NCI-H1436 (cell line): ENCODE measurements at regions not wholly inside any gene's neighbourhood (a gene's known extent, or its start where the extent isn't known, plus 50 kb on each side); places are given as distances from the start of the nearest gene placed in this dataset.

Source experiments
- DNase-seq: peaks from one replicate; lab custom pipeline; 2025; lab: John Stamatoyannopoulos, UW

GRCh38 chr6:26292709-26293108 is 72.3 kb upstream of the BTN3A2 start:
- DNase-seq: no peak

- DNase-seq: no peak
Measured at GRCh38 chr6:26294302-26294701, 70.7 kb upstream of the BTN3A2 start.

GRCh38 chr6:26295691-26296555 is 69.1 kb upstream of the BTN3A2 start:
- DNase-seq: no peak

- no peak for DNase-seq
Measured at GRCh38 chr6:26296556-26296856, 68.5 kb upstream of the BTN3A2 start.

- no peak for DNase-seq
Measured at GRCh38 chr6:26296857-26297648, 67.9 kb upstream of the BTN3A2 start.

DNA sequence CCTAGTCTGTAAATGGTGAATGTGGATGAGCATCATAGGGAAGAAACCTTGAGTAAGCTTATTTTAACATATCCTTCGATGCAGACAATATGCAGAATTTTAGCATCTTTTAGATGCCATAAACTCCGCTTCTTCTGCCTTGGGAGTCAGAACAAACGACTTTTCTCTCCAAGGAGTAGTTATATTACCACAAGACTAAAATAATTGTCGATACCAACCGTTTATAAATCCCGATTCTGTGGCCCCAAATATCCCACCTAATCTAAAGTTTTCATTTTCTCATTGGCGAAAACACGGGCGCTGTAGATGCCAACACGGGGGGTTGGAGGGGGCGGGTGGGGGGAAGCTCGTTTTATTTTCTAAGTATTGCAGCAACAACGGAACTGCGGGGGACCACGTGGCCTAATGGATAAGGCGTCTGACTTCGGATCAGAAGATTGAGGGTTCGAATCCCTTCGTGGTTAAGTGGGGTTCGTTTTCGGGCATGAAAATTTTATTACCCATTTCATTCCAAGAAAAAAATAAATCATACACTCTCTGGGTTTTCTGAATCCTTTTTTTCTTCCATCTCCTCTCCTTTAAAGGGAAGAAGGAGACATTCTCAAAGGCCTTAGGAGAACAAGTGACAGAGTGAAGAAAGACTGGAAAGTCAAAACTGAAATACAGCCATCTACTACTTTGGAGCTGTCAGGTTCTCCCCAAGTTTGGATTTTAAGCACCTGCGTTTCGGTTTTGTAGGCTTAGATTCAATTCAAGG is 65.5 kb upstream of the BTN3A2 start:
- no peak for DNase-seq

- no peak for DNase-seq
Measured at GRCh38 chr6:26300043-26300331, 65.0 kb upstream of the BTN3A2 start.

DNA sequence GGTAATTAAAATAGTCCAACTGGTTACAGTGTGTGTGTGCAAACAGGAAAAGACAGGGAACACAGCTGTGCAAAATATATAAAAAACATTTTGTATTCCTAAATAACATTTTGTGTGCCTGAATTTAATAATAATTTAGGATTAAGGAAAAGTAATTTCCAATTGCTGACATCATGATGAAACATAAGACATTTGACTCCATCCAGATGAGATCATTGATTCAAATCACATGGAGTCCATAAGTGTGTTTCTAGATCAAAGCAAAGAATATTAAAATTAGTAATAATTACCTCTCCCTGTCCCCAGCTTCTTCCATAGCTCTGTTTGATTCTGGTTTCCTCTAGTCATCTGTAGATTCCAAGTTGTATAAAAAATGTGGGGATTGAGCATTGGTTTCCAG is 64.6 kb upstream of the BTN3A2 start:
- no peak for DNase-seq

DNA sequence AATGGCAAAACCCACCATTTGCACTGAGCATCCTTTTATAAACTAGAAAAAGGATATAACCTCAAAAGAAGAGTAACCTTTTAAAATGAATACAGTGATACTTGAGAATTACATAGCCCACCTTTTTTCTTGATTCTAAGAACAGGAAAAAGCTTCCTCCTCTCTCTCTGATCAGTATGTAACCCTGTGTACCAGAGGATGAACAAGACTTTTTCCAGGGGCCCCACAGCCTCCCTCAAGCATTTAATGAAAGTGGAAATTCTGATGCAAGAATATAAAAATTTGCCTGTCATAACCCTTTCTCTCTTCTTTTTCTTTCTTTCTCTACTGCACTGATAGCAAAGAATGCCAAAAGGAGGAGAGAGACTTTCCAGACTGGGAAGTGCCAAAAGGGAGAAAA is 64.2 kb upstream of the BTN3A2 start:
- DNase-seq: no peak

DNA sequence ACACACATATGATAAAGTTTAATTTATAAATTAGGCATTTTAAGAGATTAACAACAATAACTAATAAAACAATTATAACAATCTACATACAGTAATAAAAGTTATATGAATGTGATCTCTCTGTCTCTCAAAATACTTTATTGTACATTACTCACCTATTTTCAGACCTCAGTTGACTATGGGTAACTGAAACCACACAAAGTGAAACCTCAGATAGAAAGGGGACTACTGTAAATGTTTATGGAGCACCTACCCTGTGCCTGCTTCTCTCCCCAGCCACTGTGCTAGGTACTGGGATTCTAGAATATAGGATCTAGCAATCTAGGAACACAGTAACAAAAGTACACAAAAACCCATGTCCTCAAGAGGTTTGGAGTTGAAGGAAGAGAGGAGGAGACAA is 63.4 kb upstream of the BTN3A2 start:
- no peak for DNase-seq

DNA sequence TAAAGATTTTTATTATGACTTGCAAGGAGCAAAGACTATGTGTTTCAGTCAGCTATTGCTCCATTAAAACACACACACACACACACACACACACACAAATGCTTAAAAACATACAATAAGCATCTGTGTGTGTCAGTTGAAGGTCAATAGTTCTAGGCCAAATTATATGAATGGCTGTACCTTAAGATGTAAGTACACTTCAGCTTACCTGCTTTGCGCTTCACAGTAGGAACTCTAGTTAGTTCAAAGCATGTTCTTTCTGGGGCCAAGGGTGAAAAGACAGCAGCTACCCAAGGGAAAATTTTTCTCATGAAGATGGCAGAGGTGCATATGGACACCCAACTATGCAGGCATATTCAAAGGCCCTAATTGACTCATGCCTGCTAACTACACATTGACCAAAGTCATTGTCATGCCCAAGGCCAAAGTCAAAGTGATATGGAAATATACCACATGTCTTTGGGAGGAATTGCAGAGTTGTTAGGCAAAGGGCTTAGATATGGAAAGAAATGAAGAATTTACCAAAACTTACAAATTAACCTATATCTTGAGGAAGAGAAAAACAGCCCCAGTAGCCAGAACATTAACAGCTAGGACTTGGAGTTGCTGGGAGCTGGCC is 61.9 kb upstream of the BTN3A2 start:
- DNase-seq: no peak

DNA sequence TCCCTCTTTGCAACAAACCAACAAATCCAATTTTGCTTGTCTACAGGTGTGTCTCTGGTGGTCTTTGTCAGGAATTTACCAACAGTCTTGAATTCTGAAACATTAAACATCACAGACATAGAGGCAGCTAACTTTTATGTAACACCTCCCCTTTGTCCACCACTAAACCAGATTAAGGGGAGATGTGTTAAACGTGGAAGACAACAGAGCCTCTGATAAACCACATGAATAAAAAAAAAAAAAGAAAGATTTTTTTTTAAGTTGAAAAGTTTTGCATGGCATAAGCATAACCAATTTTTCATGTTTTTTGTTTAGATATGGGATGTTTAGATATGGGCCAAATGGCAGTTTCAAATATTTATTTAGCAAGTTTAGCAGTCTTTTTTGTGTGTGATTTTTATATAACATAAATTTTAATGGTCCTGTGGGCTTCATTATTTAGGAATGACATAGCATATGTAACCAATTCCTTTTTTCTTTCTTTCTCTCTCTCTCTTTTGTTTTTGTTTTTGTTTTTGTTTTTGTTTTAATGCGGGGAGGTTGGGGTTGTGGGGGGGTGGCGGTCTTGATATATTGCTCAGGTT is 60.7 kb upstream of the BTN3A2 start:
- DNase-seq: no peak

DNA sequence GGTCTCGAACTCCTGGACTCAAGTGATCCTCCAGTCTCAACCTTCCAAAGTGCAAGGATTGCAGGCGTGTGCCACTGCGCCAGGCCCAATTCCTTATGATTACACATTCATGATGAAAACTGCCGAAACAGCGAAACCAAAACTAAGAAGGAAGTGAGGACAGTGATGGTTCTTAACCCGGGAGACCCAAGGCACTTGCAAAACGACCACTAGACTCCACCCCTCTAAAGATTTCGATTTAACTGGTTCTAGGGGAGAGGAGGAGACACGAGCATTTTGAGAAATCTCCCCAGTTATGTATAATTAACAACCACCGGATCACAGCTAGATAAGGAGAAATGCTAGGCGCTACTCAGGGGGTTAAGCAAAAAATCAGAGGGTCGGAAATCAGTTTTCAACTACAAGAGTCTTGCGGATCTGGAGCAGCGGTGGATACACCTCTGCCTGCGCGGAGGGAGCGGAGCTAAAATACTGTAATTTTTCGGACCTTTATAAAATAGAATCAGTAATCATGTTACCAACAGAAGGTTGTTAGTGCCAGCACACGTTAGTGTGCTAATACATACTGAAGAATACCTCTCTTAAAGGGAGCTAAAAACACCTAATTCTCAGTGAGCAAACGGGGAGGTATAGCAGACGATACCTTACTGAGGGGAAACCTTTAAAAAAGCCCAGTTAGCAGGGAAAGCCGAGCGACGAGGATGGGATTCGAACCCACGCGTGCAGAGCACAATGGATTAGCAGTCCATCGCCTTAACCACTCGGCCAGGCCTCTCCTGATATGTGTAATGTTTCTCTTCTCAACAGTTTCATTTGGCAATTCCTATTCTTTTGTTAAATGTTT is 60.0 kb upstream of the BTN3A2 start:
- DNase-seq: peak; percentile 28

- no peak for DNase-seq
Measured at GRCh38 chr6:26305641-26305969, 59.4 kb upstream of the BTN3A2 start.

DNA sequence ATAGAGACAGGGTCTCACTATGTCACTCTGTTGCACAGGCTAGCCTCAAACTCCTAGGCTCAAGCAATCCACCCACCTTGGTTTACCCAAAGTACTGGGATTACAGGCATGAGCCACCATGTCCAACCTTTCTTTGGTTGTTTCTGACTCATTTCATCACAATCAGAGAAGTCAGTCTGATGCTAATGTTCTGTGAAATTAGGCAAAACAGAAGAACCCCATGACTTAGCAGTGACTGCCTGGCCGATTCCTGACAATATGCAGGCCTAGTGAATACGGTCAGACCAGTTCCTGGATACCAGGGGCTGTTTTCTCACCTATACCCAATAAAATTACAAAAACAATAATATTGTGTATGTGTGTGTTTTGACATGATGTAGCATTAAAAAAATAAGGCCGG is 58.8 kb upstream of the BTN3A2 start:
- no peak for DNase-seq

GRCh38 chr6:26307850-26308249 is 57.1 kb upstream of the BTN3A2 start:
- no peak for DNase-seq

GRCh38 chr6:26309731-26310142 is 55.3 kb upstream of the BTN3A2 start:
- DNase-seq: no peak

GRCh38 chr6:26311012-26311384 is 54.0 kb upstream of the BTN3A2 start:
- no peak for DNase-seq

- DNase-seq: peak; percentile 37
Measured at GRCh38 chr6:26311385-26312095, 53.5 kb upstream of the BTN3A2 start.

DNA sequence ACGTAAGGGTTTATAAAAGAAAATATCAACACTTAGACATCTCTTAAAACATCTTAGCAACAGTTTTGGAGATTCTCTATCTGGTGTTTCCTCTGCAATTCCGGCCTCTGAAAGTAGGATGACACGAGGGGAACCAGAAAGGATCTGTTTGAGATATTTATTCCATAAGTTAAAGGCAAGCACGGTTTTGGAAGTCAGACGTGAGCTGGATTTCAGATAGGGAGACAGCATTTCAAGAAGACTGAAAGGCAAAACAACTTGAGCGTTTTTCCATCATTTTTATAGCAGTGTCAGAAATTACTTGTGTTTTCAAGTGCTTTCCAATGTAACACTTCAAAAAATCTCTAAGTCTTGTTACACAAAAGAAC is 52.9 kb upstream of the BTN3A2 start:
- DNase-seq: no peak
